ENCODE measurements at regions not wholly inside any gene's neighbourhood (a gene's known extent, or its start where the extent isn't known, plus 50 kb on each side); places are given as distances from the start of the nearest gene placed in this dataset.
"Not testable (repeated sequence)": the region's sequence is repeated elsewhere in the genome, so short reads cannot be mapped to it uniquely, and the experiment has no call there.

DNA sequence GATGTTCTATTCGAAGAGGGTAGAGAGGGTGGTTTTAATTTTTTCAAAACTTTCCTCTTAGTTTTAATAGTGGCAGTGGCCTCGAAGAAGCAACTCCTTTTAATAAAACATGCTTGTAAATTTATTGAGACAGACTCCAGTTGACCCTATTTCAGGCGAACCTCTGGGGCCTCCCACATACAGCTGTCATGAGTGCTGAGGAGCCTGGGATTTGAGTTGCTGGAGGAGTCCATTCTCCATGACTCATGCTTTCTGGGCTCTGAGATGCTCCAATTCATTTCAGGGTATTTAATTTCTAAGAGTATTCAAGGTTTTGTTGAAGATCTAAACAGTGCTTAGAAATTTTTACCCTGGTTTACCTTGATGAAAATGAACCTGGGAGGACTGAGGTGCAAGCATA is 580.4 kb downstream of the CBLN4 start:
- DNase-seq (ENCODE audit: low read depth), result no peak
- TF ChIP-seq, protein P1, sequence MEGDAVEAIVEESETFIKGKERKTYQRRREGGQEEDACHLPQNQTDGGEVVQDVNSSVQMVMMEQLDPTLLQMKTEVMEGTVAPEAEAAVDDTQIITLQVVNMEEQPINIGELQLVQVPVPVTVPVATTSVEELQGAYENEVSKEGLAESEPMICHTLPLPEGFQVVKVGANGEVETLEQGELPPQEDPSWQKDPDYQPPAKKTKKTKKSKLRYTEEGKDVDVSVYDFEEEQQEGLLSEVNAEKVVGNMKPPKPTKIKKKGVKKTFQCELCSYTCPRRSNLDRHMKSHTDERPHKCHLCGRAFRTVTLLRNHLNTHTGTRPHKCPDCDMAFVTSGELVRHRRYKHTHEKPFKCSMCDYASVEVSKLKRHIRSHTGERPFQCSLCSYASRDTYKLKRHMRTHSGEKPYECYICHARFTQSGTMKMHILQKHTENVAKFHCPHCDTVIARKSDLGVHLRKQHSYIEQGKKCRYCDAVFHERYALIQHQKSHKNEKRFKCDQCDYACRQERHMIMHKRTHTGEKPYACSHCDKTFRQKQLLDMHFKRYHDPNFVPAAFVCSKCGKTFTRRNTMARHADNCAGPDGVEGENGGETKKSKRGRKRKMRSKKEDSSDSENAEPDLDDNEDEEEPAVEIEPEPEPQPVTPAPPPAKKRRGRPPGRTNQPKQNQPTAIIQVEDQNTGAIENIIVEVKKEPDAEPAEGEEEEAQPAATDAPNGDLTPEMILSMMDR (IDR thresholded peaks at IDR 0.05; ENCODE audit: low read depth, low read length), result no peak
- TF ChIP-seq, protein P2, sequence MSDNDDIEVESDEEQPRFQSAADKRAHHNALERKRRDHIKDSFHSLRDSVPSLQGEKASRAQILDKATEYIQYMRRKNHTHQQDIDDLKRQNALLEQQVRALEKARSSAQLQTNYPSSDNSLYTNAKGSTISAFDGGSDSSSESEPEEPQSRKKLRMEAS (IDR thresholded peaks at IDR 0.05; ENCODE audit: low read depth, low read length), result no peak
- no peak for TF ChIP-seq MYC (IDR thresholded peaks at IDR 0.05; ENCODE audit: low read depth, low read length)
- no peak for TF ChIP-seq POLR2A (IDR thresholded peaks at IDR 0.05; ENCODE audit: extremely low read depth, insufficient read length)
- no peak overlapping the region for H3K4me3 ChIP-seq (ENCODE audit: low read depth, low read length)

DNA sequence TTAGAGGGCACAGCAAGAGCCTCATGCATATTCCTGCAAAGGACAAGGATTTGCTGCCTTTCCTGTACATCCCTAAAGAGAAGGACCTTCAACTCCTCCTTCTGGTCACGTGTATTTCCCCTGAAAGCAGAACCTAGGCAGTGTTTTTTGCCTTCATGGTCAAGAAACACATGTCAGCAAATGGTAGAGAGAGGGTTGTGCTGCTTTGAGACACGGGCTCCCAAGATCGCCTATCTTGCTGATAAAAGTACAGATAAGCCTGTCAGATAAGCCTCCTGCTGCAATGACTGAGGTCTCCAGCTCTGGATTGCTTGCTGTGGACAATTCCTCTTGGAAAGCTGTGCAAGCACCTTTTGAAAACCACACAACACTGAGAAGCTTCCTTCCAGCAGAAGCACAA is 580.8 kb downstream of the CBLN4 start:
- no peak for DNase-seq (ENCODE audit: low read depth)
- no peak overlapping the region for H3K4me3 ChIP-seq (ENCODE audit: low read depth, low read length)
- TF ChIP-seq MYC (IDR thresholded peaks at IDR 0.05; ENCODE audit: low read depth, low read length) (no peak), POLR2A (IDR thresholded peaks at IDR 0.05; ENCODE audit: extremely low read depth, insufficient read length) (no peak)
- TF ChIP-seq, protein P1 (IDR thresholded peaks at IDR 0.05; ENCODE audit: low read depth, low read length), result no peak
- TF ChIP-seq, protein P2 (IDR thresholded peaks at IDR 0.05; ENCODE audit: low read depth, low read length), result no peak

DNA sequence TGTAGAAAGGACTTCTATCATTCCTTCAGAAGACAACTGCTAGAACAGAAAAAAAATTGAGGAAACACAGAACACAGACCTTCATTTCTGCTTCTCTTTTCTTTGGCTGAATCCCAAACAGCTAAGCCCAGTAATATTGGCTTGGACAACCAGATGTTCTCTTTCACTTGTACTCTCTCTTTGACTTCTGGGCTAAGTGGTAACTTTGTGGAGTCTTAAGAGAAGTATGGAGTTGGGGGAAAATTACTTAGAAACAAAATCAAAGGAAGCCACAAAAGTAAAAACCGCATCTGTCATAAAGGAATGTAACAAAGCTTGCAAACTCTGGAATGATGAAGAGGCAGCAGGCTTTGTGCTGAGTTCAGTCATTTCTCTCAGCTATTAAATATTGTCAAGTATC is 587.5 kb downstream of the CBLN4 start:
- no peak for DNase-seq (ENCODE audit: low read depth)
- H3K4me3 ChIP-seq (ENCODE audit: low read depth, low read length), result no peak overlapping the region
- TF ChIP-seq, protein P2 (IDR thresholded peaks at IDR 0.05; ENCODE audit: low read depth, low read length), result no peak
- TF ChIP-seq POLR2A (IDR thresholded peaks at IDR 0.05; ENCODE audit: extremely low read depth, insufficient read length), result no peak
- TF ChIP-seq, protein P1 (IDR thresholded peaks at IDR 0.05; ENCODE audit: low read depth, low read length), result no peak
- no peak for TF ChIP-seq MYC (IDR thresholded peaks at IDR 0.05; ENCODE audit: low read depth, low read length)

DNA sequence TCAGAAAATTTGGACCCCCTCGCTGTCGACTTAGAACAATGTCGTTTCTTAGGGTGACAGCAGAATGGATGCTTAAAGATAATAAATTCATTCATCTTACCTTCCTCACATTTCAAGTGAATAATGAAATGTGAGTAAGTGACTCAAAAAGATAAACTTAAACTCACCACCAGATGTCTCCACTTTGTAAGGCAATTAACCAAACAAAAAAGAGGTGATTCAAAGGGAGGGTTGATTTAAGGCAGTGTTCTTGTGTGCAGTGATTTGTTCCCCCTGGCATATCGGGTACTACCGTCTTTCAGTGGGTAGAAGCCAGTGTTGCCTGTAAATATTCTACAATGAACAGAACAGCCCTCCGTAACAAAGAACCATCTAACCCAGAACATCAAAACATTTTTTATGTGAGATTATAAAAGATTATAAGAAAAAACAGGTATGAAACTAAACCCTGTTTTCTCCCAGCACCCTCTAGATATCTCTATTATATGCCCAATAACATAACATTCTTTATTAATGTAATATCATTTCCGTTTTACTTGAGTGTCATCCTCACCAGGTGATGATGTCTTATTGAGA is 589.7 kb downstream of the CBLN4 start:
- TF ChIP-seq, protein P1 (IDR thresholded peaks at IDR 0.05; ENCODE audit: low read depth, low read length), result peak; percentile 14
- no peak for TF ChIP-seq POLR2A (IDR thresholded peaks at IDR 0.05; ENCODE audit: extremely low read depth, insufficient read length)
- H3K4me3 ChIP-seq (ENCODE audit: low read depth, low read length), result no peak overlapping the region
- peak; percentile 38 for DNase-seq (ENCODE audit: low read depth)

DNA sequence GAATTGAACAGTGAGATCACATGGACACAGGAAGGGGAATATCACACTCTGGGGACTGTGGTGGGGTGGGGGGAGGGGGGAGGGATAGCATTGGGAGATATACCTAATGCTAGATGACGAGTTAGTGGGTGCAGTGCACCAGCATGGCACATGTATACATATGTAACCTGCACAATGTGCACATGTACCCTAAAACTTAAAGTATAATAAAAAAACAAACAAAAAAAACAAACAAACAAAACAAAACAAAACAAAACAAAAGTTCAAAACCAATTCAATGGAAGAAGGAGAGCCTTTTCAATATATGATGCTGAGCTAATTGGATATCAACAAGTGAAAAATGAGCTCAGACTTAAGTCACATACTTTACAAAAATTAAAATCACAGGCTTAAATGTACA is 592.8 kb downstream of the CBLN4 start:
- DNase-seq (ENCODE audit: low read depth); H3K4me3 ChIP-seq (ENCODE audit: low read depth, low read length): not testable (repeated sequence)

DNA sequence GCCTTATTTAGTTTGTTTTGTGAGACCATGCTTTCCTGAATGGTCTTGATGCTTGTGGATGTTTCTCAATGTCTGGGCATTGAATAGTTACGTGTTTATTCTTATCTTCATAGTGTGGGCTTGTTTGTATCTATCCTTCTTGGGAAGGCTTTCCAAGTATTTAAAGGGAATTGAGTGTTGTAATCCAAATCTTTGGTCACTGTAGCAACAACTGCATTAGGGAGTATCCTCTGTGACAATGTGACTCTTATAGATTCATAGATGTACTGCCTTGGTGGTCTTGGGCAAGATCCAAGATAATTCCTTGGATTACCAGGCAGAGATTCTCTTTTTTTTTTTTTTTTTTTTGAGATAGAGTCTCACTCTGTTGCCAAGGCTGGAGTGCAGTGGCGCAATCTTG is 598.4 kb downstream of the CBLN4 start:
- H3K4me3 ChIP-seq (ENCODE audit: low read depth, low read length), result no peak overlapping the region
- TF ChIP-seq POLR2A (IDR thresholded peaks at IDR 0.05; ENCODE audit: extremely low read depth, insufficient read length) (no peak), MYC (IDR thresholded peaks at IDR 0.05; ENCODE audit: low read depth, low read length) (no peak)
- TF ChIP-seq, protein P2 (IDR thresholded peaks at IDR 0.05; ENCODE audit: low read depth, low read length), result no peak
- TF ChIP-seq, protein P1 (IDR thresholded peaks at IDR 0.05; ENCODE audit: low read depth, low read length), result no peak
- no peak for DNase-seq (ENCODE audit: low read depth)
